Ascending aorta (tissue), 2 donors: ENCODE measurements at regions not wholly inside any gene's neighbourhood (a gene's known extent, or its start where the extent isn't known, plus 50 kb on each side); places are given as distances from the start of the nearest gene placed in this dataset.

Experiments
- DNase-seq, 2 donors: peaks; one replicate each; pipeline ENCODE4 v3.0.0-alpha.2; 2019; ENCODE audit warnings: low spot score in 2 of 2
- H3K27ac ChIP-seq, 2 donors: fragments of 200-600 bp; sonication (generic); one replicate each; pipeline ENCODE4 v1.5.1; 2016 to 2017; ENCODE audit warnings: mild to moderate bottlenecking in 1 of 2
- H3K27me3 ChIP-seq: fragments of 200-600 bp; sonication (generic); one replicate; pipeline ENCODE4 v1.5.1; 2017
- H3K36me3 ChIP-seq, 2 donors: fragments of 200-600 bp; sonication (generic); one replicate each; pipeline ENCODE4 v1.5.1; 2016
- H3K4me1 ChIP-seq, 2 donors: fragments of 200-600 bp; sonication (generic); one replicate each; pipeline ENCODE4 v1.5.1; 2016 to 2017; ENCODE audit warnings: mild to moderate bottlenecking in 1 of 2
- H3K4me3 ChIP-seq, 2 donors: fragments of 200-600 bp; sonication (generic); one replicate each; pipeline ENCODE4 v1.5.1; 2016 to 2017; ENCODE audit warnings: mild to moderate bottlenecking in 1 of 2
- H3K9me3 ChIP-seq, 2 donors: fragments of 200-600 bp; sonication (generic); one replicate each; pipeline ENCODE4 v1.5.1; 2016
- intact Hi-C: fragments of 100-400 bp; cut with DNase I; formaldehyde crosslinking; loops from one replicate; pipeline ENCODE4 v1.15.1; 2023
- TF ChIP-seq, protein P1 (sequence below), 3 experiments: fragments of 200-600 bp in 2 of 3; fragments of 450-650 bp in 1 of 3; sonication (generic) in 2 of 3; IDR thresholded peaks; one replicate each; pipeline ENCODE4 v1.5.1; 2016 to 2019; ENCODE audit warnings: antibody characterized with exemption in 3 of 3, mild to moderate bottlenecking in 1 of 3, moderate library complexity in 1 of 3

DNA sequence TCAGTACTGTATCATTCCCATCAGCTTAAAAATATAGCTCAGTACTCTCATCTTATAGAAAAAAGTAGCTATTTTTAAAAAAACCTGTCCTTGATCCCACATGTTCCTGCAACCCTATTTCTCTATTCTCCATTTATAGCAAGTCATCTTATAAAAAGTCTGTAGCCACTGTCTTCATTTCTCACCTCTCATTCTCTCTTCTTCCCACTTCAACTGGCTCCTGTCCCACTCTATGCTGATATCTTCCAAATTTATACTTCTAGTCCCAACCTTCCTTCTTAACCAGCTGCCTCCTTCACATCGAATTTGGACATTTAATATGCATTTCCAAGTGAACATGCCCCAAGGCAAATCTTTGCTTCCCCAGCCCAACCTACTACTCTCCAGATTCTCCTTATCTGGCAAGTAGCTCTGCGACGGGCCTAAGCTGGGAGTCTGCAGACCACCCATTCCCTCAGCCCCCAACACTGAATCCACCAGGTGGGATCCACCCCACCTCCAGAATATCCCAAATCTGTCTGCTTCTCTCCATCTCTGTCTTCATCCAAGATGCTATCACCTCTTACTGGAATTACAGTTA, 52.0 kb upstream of the TANC2 start:
- Histone ChIP-seq H3K4me3 (no peak overlapping the region), H3K4me1 (no peaks in the 10 kb centered on the region), H3K9me3 (no peaks in the 10 kb centered on the region), H3K27ac (no peak overlapping the region), H3K36me3 (no peaks in the 10 kb centered on the region), H3K27me3 (no peaks in the 10 kb centered on the region)
- TF ChIP-seq, protein P1, sequence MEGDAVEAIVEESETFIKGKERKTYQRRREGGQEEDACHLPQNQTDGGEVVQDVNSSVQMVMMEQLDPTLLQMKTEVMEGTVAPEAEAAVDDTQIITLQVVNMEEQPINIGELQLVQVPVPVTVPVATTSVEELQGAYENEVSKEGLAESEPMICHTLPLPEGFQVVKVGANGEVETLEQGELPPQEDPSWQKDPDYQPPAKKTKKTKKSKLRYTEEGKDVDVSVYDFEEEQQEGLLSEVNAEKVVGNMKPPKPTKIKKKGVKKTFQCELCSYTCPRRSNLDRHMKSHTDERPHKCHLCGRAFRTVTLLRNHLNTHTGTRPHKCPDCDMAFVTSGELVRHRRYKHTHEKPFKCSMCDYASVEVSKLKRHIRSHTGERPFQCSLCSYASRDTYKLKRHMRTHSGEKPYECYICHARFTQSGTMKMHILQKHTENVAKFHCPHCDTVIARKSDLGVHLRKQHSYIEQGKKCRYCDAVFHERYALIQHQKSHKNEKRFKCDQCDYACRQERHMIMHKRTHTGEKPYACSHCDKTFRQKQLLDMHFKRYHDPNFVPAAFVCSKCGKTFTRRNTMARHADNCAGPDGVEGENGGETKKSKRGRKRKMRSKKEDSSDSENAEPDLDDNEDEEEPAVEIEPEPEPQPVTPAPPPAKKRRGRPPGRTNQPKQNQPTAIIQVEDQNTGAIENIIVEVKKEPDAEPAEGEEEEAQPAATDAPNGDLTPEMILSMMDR (IDR thresholded peaks at IDR 0.05), result no peak
- DNase-seq, result no peak
- intact Hi-C loops, result no loop called here

DNA sequence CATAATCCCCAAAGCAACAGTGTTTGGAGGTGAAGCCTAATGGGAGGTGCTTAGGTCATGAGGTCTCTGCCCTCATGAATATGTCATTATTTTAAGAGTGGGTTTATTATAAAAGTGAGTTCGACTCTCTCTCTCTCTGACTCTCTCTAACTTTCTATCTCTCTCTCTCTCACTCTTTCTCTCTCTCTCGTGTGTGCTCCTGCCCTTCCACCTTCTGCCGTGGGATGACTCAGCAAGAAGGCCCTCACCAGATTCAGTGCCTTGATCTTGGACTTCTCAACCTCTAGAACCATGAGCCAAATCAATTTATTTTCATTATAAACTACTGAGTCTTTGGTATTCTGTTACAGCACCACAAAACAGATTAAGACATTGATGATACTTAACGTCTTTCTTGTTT, 53.7 kb upstream of the TANC2 start:
- TF ChIP-seq, protein P1 (IDR thresholded peaks at IDR 0.05), result no peak
- no peak for DNase-seq
- Histone ChIP-seq H3K4me3 (no peak overlapping the region), H3K36me3 (no peaks in the 10 kb centered on the region), H3K9me3 (no peaks in the 10 kb centered on the region), H3K27ac (no peak overlapping the region), H3K4me1 (no peaks in the 10 kb centered on the region), H3K27me3 (no peaks in the 10 kb centered on the region)
- intact Hi-C loops, result no loop called here

DNA sequence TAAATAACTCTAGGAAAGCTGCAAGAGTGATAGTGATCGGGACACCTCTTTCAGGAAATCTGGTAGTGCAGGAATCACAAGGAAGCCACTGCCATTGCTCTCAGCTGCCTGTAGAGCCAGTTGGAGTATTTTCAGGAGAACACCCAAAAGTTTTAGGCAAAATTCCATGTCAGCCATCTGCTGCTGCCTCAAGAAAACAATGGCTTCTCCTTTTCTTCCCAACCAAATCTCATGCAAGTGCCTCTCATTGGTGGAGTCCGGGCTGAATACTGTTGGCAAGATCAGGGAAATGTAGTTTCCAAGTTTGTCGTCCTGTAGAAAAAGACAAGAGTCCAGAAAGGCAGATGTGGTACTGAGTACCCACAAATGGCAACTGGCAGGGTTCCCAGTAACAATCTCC, 54.9 kb upstream of the TANC2 start:
- intact Hi-C loops, result no loop called here
- Histone ChIP-seq H3K27me3 (no peaks in the 10 kb centered on the region), H3K36me3 (no peaks in the 10 kb centered on the region), H3K4me1 (no peaks in the 10 kb centered on the region), H3K4me3 (no peak overlapping the region), H3K9me3 (no peaks in the 10 kb centered on the region), H3K27ac (no peak overlapping the region)
- TF ChIP-seq, protein P1 (IDR thresholded peaks at IDR 0.05), result no peak
- DNase-seq, result no peak

DNA sequence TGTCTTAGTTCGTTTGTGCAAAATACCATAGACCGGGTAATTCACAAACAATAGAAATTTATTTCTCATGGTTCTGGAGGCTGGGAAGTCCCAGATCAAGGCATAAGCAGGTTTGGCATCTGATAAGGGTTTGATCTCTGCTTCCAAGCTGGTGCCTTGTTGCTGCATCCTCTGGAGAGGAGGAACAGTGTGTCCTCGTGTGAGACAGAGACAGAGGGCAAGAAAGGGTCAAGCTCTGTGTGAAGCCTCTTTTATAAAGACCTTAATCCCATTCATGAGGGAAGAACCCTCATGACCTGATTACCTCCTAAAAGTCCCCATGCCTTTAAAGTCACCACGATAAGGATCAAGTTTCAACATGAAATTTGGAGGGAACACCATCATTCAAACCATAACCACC, 55.8 kb upstream of the TANC2 start:
- Histone ChIP-seq H3K36me3 (no peaks in the 10 kb centered on the region), H3K9me3 (no peaks in the 10 kb centered on the region), H3K4me3 (no peak overlapping the region), H3K4me1 (no peaks in the 10 kb centered on the region), H3K27me3 (no peaks in the 10 kb centered on the region), H3K27ac (no peak overlapping the region)
- intact Hi-C loops, result no loop called here
- TF ChIP-seq, protein P1 (IDR thresholded peaks at IDR 0.05), result no peak
- DNase-seq, result no peak

DNA sequence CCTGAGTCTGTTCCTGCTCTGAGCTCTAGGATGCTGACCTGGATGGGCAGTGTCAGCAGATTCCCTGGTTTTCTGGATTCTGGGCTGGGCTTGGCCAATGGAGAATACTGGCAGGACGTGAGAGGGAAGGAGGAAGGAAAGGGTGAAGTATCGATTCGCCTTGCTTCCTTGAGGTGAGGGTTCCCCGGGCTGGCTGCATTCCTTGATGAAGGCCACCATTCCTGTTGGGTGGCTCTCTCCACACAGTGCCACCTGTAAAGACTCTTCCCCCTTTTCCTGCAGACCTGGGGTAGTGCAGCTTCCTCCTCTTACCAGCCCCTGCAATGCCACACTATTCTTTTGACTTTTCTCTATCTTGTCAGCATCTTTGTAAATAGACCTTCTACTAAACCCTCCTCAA, 58.1 kb upstream of the TANC2 start:
- TF ChIP-seq, protein P1 (IDR thresholded peaks at IDR 0.05), result no peak
- Histone ChIP-seq H3K4me3 (no peak overlapping the region), H3K9me3 (no peaks in the 10 kb centered on the region), H3K36me3 (no peaks in the 10 kb centered on the region), H3K27me3 (no peaks in the 10 kb centered on the region), H3K27ac (no peak overlapping the region), H3K4me1 (no peaks in the 10 kb centered on the region)
- DNase-seq, result no peak
- intact Hi-C loops, result no loop called here

DNA sequence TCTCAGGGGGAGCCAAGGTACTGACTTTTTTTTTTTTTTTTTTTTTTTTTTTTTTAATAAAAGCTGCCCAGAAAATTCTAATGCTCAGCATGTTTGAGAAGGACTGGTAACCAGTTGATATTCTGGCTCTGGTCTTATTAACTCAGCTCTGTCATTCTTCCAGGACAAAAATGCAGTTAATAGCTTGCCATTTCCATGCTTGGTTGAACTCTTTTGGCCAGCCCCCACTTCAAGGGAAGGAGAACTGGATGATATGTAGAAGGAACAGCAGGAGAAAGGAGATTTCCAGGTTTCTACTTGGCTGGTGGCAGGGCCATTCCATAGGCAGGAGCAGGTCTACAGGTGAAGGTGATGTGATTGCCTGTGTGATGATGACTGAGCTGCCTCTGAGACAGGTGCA, 59.2 kb upstream of the TANC2 start:
- Histone ChIP-seq H3K27ac (no peak overlapping the region), H3K4me3 (no peak overlapping the region), H3K36me3 (no peaks in the 10 kb centered on the region), H3K4me1 (no peaks in the 10 kb centered on the region), H3K27me3 (no peaks in the 10 kb centered on the region), H3K9me3 (no peaks in the 10 kb centered on the region)
- TF ChIP-seq, protein P1 (IDR thresholded peaks at IDR 0.05), result no peak
- no peak for DNase-seq
- intact Hi-C loops, result no loop called here
